Neuronal stem cell (in vitro differentiated cells): ENCODE measurements at regions not wholly inside any gene's neighbourhood (a gene's known extent, or its start where the extent isn't known, plus 50 kb on each side); places are given as distances from the start of the nearest gene placed in this dataset.
"Not testable (repeated sequence)": the region's sequence is repeated elsewhere in the genome, so short reads cannot be mapped to it uniquely, and the experiment has no call there.

Source experiments
- DNase-seq: peaks from one replicate; pipeline ENCODE4 v3.0.0-alpha.2; 2013; ENCODE audit warnings: low spot score
- H2AFZ ChIP-seq: one replicate; pipeline ENCODE4 v1.6.1; 2013; ENCODE audit warnings: mild to moderate bottlenecking, low read length, inconsistent platforms
- H2AK5ac ChIP-seq: 2 replicates; pipeline ENCODE4 v1.6.1; 2013; ENCODE audit warnings: low read depth, mild to moderate bottlenecking, inconsistent platforms, low read length, moderate library complexity, mixed read lengths
- H2BK120ac ChIP-seq: 2 replicates; pipeline ENCODE4 v1.6.1; 2013; ENCODE audit warnings: low read depth, mild to moderate bottlenecking, inconsistent platforms, low read length, moderate library complexity, mixed read lengths
- H2BK12ac ChIP-seq: one replicate; pipeline ENCODE4 v1.6.1; 2013; ENCODE audit warnings: low read length, inconsistent platforms
- H2BK15ac ChIP-seq: 2 replicates; pipeline ENCODE4 v1.6.1; 2013; ENCODE audit warnings: mild to moderate bottlenecking, low read length, inconsistent platforms, mixed read lengths
- H2BK5ac ChIP-seq: one replicate; pipeline ENCODE4 v1.6.1; 2013; ENCODE audit warnings: inconsistent platforms, mild to moderate bottlenecking, low read length, moderate library complexity
- H3K14ac ChIP-seq: one replicate; pipeline ENCODE4 v1.6.1; 2013; ENCODE audit warnings: low read length, inconsistent platforms
- H3K18ac ChIP-seq: 2 replicates; pipeline ENCODE4 v1.6.1; 2013; ENCODE audit warnings: low read length, inconsistent platforms
- H3K23ac ChIP-seq: 2 replicates; pipeline ENCODE4 v1.6.1; 2013; ENCODE audit warnings: low read depth, mild to moderate bottlenecking, mixed read lengths, low read length, inconsistent platforms; ENCODE audit not compliant: poor library complexity
- H3K27ac ChIP-seq: replicated peaks from 3 replicates; pipeline ENCODE4 v1.5.1; 2013; ENCODE audit warnings: low read length, inconsistent platforms
- H3K27me3 ChIP-seq, 3 experiments: 2 replicates each; pipeline ENCODE4 v1.6.1; 2013; ENCODE audit warnings: low read length in 3 of 3, mild to moderate bottlenecking in 2 of 3, inconsistent platforms in 1 of 3, low read depth in 1 of 3, mixed read lengths in 1 of 3, moderate library complexity in 1 of 3; ENCODE audit not compliant: control insufficient read depth in 3 of 3, insufficient read depth in 3 of 3
- H3K36me3 ChIP-seq, 2 donors: replicated peaks in 1 of 2; 2 replicates each; pipeline ENCODE4 v1.6.1; 2013; ENCODE audit warnings: low read length in 2 of 2; ENCODE audit not compliant: control insufficient read depth in 2 of 2, insufficient read depth in 2 of 2
- H3K4ac ChIP-seq: 2 replicates; pipeline ENCODE4 v1.6.1; 2013; ENCODE audit warnings: inconsistent platforms, mild to moderate bottlenecking, low read length, moderate library complexity
- H3K4me1 ChIP-seq, 2 donors: 1 replicate in 1 of 2; 2 replicates in 1 of 2; pipeline ENCODE4 v1.6.1; 2013; ENCODE audit warnings: low read length in 2 of 2, low read depth in 1 of 2; ENCODE audit not compliant: control insufficient read depth in 2 of 2, insufficient read depth in 1 of 2
- H3K4me2 ChIP-seq: one replicate; pipeline ENCODE4 v1.6.1; 2013; ENCODE audit warnings: mild to moderate bottlenecking, low read length, inconsistent platforms; ENCODE audit not compliant: insufficient read depth, poor library complexity, severe bottlenecking
- H3K4me3 ChIP-seq, 2 donors: 2 replicates each; pipeline ENCODE4 v1.5.1; 2013; ENCODE audit warnings: low read length in 2 of 2, mild to moderate bottlenecking in 2 of 2, inconsistent platforms in 1 of 2, moderate library complexity in 1 of 2
- H3K79me1 ChIP-seq: one replicate; pipeline ENCODE4 v1.6.1; 2013; ENCODE audit warnings: low read depth, mild to moderate bottlenecking, inconsistent platforms, low read length, moderate library complexity
- H3K9ac ChIP-seq: one replicate; pipeline ENCODE4 v1.6.1; 2013; ENCODE audit warnings: mild to moderate bottlenecking, low read depth, low read length, inconsistent platforms; ENCODE audit not compliant: poor library complexity
- H3K9me3 ChIP-seq, 2 donors: replicated peaks in 1 of 2; 2 replicates each; pipeline versions ENCODE3 to v1.6.1; 2013; ENCODE audit warnings: low read length in 2 of 2, mild to moderate bottlenecking in 2 of 2, inconsistent platforms in 1 of 2, low read depth in 1 of 2, mixed read lengths in 1 of 2, moderate library complexity in 1 of 2; ENCODE audit not compliant: control insufficient read depth in 2 of 2, insufficient read depth in 1 of 2
- H4K8ac ChIP-seq: one replicate; pipeline ENCODE4 v1.6.1; 2013; ENCODE audit warnings: low read depth, mild to moderate bottlenecking, inconsistent platforms, low read length, moderate library complexity
- H4K91ac ChIP-seq: one replicate; pipeline ENCODE4 v1.6.1; 2013; ENCODE audit warnings: low read length, low read depth, mild to moderate bottlenecking, inconsistent platforms; ENCODE audit not compliant: poor library complexity
- WGBS, 2 donors: extraction: QIAGEN DNeasy Blood & Tissue Kit; methylation state at CpG; one replicate each; pipeline ENCODE4 v1.1.7; 2013; ENCODE audit warnings: missing lambda C conversion rate in 2 of 2, mixed read lengths in 1 of 2; ENCODE audit not compliant: insufficient read length in 2 of 2, insufficient replicate concordance in 1 of 2; ENCODE audit errors: extremely low coverage in 2 of 2; 5-methylcytosine and 5-hydroxymethylcytosine counted together

DNA sequence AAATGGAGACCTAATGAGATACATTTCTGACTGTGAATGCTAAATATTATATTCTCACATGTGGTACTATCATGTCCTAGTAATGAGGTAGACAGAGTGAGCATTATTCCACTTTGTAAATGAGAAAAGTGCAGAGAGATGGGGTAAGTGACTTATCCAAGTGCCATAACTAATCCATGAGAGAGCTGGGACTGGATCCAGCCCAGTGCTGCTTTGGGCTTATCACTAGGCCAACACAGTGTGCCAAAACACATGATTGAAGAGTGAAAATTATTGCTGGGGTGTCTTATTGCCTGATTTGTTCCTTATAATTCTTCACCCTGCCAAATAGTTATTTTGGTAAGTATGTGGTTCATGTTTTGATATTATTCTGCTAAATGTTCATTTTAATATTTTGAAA is 442.2 kb upstream of the GRAMD2B start:
- Histone ChIP-seq H3K14ac (no peak overlapping the region), H3K4me1 (no peaks in the 10 kb centered on the region), H3K27me3 (no peaks in the 10 kb centered on the region), H4K8ac (no peak overlapping the region), H3K36me3 (no peaks in the 10 kb centered on the region), H2BK120ac (no peak overlapping the region), H3K4ac (no peak overlapping the region), H3K9ac (no peak overlapping the region), H2AFZ (no peak overlapping the region), H3K23ac (no peak overlapping the region), H3K9me3 (peaks cover 0 to 6% of the 10 kb centered on the region in 2 donors), H2AK5ac (no peak overlapping the region), H3K27ac (no peak overlapping the region), H4K91ac (no peak overlapping the region), H2BK15ac (no peak overlapping the region), H3K79me1 (no peaks in the 10 kb centered on the region), H3K18ac (no peak overlapping the region), H3K4me3 (no peak overlapping the region), H2BK12ac (no peak overlapping the region), H2BK5ac (no peak overlapping the region), H3K4me2 (no peak overlapping the region)
- DNase-seq, result no peak

DNA sequence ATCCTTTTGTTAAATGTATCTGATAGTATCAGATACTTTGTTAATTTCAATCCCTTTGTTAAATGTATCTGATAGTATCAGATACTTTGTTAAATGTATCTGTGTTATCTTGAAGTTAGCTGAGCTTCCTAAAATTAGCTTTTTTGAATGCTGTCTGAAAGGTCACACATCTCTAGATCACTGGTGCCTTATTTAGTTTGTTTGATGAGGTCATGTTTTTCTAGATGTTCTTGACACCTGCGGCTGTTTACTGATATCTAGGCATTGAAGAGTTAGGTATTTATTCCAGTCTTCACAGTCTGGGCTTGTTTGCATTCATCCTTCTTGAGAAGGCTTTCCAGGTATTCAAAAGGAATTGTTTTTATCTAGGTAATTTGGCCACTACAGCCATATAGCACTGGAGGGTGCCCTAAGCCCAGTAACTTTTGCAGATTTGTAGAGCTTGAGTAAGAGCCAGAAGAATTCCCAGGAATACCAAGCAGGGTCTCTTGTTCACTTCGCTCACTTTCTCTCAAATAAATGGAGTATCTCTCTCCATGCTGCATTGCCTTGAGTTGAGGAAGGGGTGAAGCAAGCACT is 435.4 kb upstream of the GRAMD2B start:
- no peak for DNase-seq
- no CpG with 5 or more reads among the region's 2 CpGs for WGBS, 2 donors
- no peak overlapping the region for H3K9ac ChIP-seq

DNA sequence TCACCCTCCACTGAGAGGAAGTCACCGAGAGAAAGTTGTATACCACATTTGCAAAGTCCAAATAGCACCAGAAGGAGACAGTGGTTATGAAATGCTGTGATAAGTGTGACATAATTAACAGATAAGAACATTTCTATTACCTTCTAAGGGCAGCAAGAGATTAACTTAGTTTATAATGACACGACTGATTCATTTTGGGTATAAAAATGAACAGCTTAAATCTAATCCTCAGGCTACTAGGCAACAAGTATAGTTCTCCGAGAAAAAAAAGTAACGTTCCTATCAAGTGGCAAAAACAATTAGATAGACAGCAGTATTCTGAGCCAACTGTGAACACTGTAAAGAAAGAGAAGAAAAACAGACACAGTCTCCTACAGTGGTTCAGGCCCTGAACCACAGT is 431.2 kb upstream of the GRAMD2B start:
- H3K27ac ChIP-seq, result no peak overlapping the region
- H3K23ac ChIP-seq, result no peak overlapping the region
- H3K9ac ChIP-seq, result no peak overlapping the region
- no CpG with 5 or more reads among the region's 4 CpGs for WGBS, 2 donors
- H2BK12ac ChIP-seq, result no peak overlapping the region
- H2BK120ac ChIP-seq, result no peak overlapping the region
- no peaks in the 10 kb centered on the region for H3K79me1 ChIP-seq
- no peak overlapping the region for H3K18ac ChIP-seq
- no peaks in the 10 kb centered on the region for H3K36me3 ChIP-seq
- no peak overlapping the region for H4K91ac ChIP-seq
- no peak overlapping the region for H2BK15ac ChIP-seq
- H3K27me3 ChIP-seq, result no peaks in the 10 kb centered on the region
- no peak overlapping the region for H3K4me2 ChIP-seq
- H3K4ac ChIP-seq, result no peak overlapping the region
- no peak overlapping the region for H4K8ac ChIP-seq
- H3K9me3 ChIP-seq, result no peaks in the 10 kb centered on the region
- H2AK5ac ChIP-seq, result no peak overlapping the region
- no peak for DNase-seq
- H3K4me1 ChIP-seq, result peaks cover 0 to 1% of the 10 kb centered on the region in 2 donors
- no peak overlapping the region for H3K14ac ChIP-seq
- H3K4me3 ChIP-seq, result no peak overlapping the region
- no peak overlapping the region for H2BK5ac ChIP-seq
- no peak overlapping the region for H2AFZ ChIP-seq

More for the DNA sequence above, 435.4 kb upstream of the GRAMD2B start:
- Histone ChIP-seq H4K91ac (no peak overlapping the region), H3K23ac (no peak overlapping the region), H2AFZ (no peak overlapping the region), H3K4me1 (peaks cover 0 to 1% of the 10 kb centered on the region in 2 donors), H3K27ac (no peak overlapping the region), H3K18ac (no peak overlapping the region), H3K79me1 (no peaks in the 10 kb centered on the region), H2AK5ac (no peak overlapping the region), H3K4me3 (no peak overlapping the region), H3K4me2 (no peak overlapping the region), H3K14ac (no peak overlapping the region), H2BK15ac (no peak overlapping the region), H2BK120ac (no peak overlapping the region), H4K8ac (no peak overlapping the region), H3K4ac (no peak overlapping the region), H3K27me3 (no peaks in the 10 kb centered on the region), H3K9me3 (peaks cover 0 to 6% of the 10 kb centered on the region in 2 donors), H3K36me3 (no peaks in the 10 kb centered on the region), H2BK5ac (no peak overlapping the region), H2BK12ac (no peak overlapping the region)

DNA sequence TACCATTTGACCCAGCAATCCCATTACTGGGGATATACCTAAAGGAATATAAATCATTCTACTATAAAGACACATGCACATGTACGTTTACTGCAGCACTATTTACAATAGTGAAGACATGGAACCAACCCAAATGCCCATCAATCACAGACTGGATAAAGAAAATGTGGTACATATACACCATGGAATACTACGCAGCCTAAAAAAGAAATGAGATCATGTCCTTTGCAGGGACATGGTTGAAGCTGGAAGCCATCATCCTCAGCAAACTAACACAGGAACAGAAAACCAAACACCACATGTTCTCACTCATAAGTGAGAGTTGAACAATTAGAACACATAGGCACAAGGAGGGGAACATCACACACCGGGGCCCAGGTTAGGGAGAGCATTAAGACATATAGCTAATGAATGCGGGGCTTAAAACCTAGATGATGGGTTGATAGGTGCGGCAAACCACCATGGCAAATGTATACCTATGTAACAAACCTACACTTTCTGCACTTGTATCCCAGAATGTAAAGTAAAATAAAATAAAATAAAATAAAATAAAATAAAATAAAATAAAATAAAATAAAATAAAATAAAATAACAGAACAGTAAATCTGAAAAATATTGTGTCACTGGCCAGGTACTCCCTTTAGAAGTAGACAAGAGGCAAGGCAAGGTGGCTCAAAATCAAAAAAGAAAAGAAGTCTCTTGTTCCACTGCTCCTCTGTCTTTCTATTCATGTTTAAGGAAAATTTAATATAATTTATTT is 423.8 kb upstream of the GRAMD2B start:
- not testable (repeated sequence) for H2BK15ac ChIP-seq, H3K4me1 ChIP-seq, DNase-seq, H3K27me3 ChIP-seq, H3K36me3 ChIP-seq, H3K23ac ChIP-seq, H2BK12ac ChIP-seq, H3K4ac ChIP-seq, H3K9me3 ChIP-seq, H3K27ac ChIP-seq, H3K9ac ChIP-seq, H3K18ac ChIP-seq, H4K8ac ChIP-seq, H2BK5ac ChIP-seq, H3K4me3 ChIP-seq, H2BK120ac ChIP-seq, H2AK5ac ChIP-seq, H3K14ac ChIP-seq, H4K91ac ChIP-seq, H2AFZ ChIP-seq, H3K79me1 ChIP-seq, H3K4me2 ChIP-seq
- no CpG with 5 or more reads among the region's 5 CpGs for WGBS, 2 donors
